Skin of body (tissue), 1 donor: ENCODE measurements at regions not wholly inside any gene's neighbourhood (a gene's known extent, or its start where the extent isn't known, plus 50 kb on each side); places are given as distances from the start of the nearest gene placed in this dataset.
A peak's percentile ranks its signal among the peaks of the same experiment; 100 is the strongest.

Source experiments
- DNase-seq: peaks from one replicate; lab custom pipeline; 2025; lab: John Stamatoyannopoulos, UW

- no peak for DNase-seq
Observed at GRCh38 chr2:37543999-37544557, 127.4 kb downstream of the CDC42EP3 start.

DNA sequence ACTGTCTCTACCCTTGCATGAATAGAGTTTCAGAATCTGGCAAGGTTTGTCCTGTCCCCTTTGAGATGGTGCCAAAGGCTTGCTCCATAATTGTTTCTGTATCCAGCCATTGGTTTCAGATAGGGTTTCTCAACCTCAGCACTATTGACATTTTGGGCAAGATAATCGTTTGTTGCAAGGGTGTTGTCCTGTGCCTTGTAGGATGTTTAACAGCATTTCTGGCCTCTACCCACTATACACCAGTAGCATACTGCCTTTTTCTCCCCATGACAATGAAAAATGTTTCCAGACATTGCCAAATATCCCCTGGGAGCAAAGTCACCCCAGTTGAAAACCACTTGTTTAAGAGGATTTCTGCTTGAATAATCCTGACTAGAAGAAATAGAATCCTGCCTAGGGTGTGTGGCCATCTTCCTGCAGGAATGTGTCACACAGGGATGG is 126.8 kb downstream of the CDC42EP3 start:
- no peak for DNase-seq

- no peak for DNase-seq
Observed at GRCh38 chr2:37549598-37549997, 121.8 kb downstream of the CDC42EP3 start.

DNA sequence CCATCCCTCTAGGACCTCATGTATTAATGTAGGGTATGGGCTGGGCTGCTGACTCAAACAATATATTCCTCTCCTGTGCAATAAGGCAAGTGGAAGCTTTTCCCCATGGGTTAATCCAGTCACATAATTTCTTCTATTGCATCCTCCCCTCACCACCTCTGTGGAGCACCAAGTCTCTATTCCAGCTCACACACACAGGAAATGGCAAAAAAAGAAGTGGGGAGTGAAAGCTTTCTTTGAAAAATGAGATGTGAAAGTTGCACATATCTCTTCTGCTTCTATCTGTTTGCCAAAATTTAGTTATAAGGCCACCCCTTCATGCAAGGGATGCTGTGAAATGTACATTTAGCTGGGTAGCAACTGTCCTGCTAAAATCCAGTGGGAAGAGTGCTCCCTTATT is 121.3 kb downstream of the CDC42EP3 start:
- DNase-seq, result no peak

- DNase-seq, result no peak
Observed at GRCh38 chr2:37551783-37552182, 119.7 kb downstream of the CDC42EP3 start.

- no peak for DNase-seq
Observed at GRCh38 chr2:37552339-37552738, 119.1 kb downstream of the CDC42EP3 start.

- no peak for DNase-seq
Observed at GRCh38 chr2:37553411-37554154, 117.9 kb downstream of the CDC42EP3 start.

GRCh38 chr2:37554155-37554510 is 117.3 kb downstream of the CDC42EP3 start:
- DNase-seq, result no peak

DNA sequence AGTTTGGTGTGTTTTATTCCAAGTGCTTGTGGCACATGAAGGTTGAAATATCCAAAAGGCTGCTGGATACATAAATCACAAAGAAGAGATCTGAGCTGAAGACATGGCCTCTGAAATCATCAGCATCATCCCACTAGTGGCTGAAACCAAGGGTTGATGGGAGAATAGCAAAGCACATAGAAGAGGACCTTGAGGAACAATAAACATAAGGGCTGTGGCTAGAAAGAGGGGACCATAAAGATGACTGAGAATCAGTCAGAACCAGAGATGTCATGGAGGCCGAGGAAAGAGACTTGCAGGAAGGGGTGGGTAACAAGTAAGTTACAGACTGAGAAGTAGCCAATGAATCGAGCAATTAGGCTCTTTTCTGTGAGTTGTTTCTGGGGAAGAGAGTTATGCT is 116.8 kb downstream of the CDC42EP3 start:
- DNase-seq, result no peak

GRCh38 chr2:37555457-37555856 is 116.0 kb downstream of the CDC42EP3 start:
- no peak for DNase-seq

DNA sequence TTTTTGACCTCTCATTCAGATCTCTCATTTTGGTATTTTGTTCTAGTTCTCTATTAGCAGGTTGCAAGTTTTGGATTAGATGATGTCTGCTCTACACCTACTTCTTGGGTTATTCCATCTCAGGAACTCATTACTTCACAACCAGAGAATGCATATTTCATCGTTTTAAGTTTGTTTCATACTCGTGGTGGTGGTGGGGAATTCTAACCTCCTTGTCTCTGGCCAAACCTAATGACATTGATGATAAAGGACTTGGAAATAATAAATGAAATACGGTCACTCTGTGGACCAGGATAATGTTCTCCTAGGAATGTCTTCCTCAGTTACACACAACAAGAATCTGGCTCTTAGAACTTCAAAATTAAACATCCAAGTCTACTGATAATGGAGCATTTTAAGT is 115.2 kb downstream of the CDC42EP3 start:
- DNase-seq, result no peak

GRCh38 chr2:37558623-37559022 is 112.8 kb downstream of the CDC42EP3 start:
- DNase-seq, result no peak

GRCh38 chr2:37560241-37560848 is 111.1 kb downstream of the CDC42EP3 start:
- DNase-seq, result no peak

GRCh38 chr2:37560863-37561614 is 110.4 kb downstream of the CDC42EP3 start:
- DNase-seq, result no peak

GRCh38 chr2:37561615-37562569 is 109.5 kb downstream of the CDC42EP3 start:
- no peak for DNase-seq

DNA sequence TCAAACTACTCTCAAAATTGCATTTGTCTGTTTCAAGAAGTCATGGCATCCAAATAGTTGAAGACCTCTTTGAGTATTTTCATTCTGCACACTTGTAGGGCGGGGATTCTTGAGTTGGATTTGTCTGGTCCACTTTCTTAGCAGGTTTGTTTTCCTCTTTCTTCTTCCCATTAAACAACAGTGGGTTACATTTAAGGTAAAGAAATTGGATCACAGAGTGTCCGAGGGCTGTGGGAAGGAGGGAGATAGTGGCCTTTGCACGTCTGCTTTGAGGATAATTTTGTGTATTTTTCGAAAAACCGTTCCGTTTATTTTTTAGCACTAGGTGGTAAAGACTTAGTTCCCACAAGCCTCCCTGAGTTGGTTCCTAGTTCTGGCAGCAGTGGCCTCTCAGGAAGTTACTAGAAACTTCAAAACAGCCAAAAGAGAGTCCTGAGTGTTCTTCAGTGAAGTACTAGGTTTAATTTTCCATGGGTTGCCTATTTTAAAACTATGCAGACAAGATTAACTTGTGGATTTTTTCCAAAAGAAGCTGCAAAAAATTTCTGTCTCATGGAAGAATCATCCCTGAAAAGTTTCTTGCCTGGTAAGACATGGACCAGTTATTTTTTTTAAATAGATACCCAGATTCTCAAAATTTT is 107.9 kb downstream of the CDC42EP3 start:
- DNase-seq, result no peak

- DNase-seq, result peak; percentile 65
Observed at GRCh38 chr2:37564356-37564755, 107.1 kb downstream of the CDC42EP3 start.

GRCh38 chr2:37566517-37566981 is 104.9 kb downstream of the CDC42EP3 start:
- DNase-seq, result peak; percentile 55

DNA sequence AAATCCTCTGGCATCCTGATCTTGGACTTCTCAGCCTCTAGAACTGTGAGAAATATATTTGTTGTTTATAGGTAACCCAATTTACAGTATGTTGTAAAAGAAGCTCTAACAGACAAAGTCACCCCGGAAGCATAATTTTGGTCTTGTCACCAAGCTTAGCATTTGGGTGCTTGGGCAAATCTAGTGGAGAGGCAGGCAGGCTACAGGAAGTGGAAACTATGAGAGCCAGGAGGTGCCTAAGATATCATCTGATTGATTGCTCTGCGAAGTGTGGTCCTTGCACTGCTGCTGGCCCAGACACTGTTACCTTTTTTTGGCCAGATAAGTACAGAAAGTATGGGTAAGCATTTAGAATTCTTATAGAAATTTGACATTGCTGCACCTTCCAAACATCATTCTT is 102.9 kb downstream of the CDC42EP3 start:
- DNase-seq, result no peak

- DNase-seq, result no peak
Observed at GRCh38 chr2:37569131-37569823, 102.2 kb downstream of the CDC42EP3 start.
